ENCODE measurements at regions not wholly inside any gene's neighbourhood (a gene's known extent, or its start where the extent isn't known, plus 50 kb on each side); places are given as distances from the start of the nearest gene placed in this dataset.

DNA sequence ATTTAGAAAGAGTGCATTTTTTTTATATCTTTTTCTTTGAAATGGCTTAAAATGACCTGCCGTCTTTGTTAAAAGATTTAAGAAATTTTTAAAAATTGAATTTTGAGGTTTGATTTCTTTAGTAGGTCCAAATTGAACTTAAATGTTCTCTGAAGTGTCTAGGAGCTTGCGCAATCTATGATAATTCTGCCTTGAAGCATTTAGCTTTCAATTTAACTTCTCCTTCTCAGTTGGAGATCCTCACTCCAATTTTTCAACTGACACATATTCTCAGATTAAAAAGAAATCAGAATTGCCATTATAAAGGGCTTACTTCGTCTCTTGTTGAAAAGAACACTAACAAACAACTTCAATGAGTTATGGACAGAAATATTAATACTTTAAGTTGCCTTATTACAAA, 273.5 kb downstream of the TMA16 start:
- no peak for DNase-seq

DNA sequence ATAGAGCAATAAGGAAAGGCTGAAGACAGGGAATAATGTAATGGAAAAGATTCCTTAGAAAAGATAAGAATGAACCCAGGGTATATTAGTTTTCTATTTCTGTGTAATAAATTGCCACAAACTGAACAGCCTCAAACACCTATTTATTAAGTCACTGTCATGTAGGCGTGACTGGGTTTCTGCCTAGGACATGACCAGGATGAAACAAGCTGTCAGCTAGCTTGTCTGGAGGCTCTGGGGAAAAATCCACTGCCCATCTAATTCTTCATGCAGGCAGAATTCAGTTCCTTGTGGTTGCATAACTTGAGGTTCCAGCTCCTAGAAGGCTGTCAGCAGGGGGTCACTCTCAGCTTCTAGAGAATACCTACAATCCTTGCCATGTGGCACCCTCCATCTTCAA, 277.7 kb downstream of the TMA16 start:
- no peak for DNase-seq

DNA sequence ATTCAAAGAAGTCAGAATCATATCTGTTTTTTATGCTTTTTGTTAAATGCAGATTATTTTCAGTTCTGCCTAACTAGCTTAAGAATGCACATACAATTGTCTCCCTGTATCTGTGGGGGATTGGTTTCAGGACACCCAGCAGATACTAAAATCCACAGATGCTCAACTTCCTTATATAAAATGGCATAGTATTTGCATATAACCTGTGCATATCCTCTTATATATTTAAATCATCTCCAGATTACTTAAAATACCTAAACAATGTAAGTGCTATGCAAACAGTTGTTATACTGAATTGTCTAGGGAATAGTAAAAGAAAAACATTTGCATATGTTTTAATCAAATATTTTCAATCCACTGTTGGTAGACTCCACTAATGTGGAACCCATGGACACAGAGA, 279.4 kb downstream of the TMA16 start:
- DNase-seq: no peak

- no peak for DNase-seq
Measured at GRCh38 chr4:163776957-163777356, 282.5 kb downstream of the TMA16 start.

DNA sequence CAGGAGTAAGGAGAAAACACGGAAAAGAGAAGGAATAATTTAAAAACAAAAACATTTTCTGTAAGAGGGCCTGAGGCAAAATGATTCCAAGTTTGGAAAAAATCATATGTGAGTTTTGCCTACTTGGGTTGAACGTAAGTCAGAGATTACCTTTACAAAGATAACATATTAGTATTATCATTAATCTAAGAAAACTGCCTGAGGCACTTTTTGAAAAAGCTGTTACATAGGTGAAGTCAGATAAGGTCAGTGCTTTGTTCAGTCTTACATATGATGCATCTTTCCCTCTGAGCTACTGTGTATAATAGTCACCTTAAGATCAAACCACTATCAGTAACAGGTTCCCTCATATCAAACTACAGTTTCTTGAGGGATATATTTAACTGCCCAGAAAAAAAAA, 287.2 kb downstream of the TMA16 start:
- no peak for DNase-seq

DNA sequence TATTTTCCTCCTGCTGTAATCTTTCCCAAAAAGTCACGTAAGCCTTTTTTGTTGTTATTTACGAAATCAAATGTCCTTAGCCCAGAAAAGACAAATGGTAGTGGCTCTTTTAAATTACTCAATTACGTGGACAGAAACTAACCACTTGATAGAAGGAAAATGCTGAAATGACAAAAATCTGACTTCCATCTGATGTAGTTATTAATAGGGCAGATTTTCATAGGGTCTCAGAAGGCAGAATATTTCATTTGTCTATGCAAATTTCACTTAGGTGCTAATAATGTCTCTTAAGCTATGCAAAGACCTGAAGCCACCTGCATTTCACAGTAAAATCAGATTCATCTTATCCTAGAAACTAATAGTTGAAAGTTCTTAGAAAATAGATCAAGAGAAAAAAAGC, 295.7 kb downstream of the TMA16 start:
- no peak for DNase-seq

DNA sequence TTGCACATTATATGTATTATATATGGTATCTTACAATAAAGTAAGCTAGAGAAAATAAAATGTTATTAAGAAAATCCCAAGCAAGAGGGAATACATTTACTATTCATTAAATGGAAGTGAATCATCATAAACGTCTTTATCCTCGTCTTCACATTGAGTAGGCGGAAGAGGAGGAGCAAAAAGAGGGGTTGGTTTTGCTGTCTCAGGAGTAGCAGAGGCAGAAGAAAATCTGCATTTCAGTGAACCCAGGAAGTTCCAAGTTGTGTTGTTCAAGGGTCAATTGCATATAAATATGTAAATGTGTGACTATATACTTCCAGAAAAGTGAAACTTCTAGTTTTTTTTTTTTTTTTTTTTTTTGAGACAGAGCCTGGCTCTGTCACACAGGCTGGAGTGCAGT, 301.4 kb downstream of the TMA16 start:
- no peak for DNase-seq

DNA sequence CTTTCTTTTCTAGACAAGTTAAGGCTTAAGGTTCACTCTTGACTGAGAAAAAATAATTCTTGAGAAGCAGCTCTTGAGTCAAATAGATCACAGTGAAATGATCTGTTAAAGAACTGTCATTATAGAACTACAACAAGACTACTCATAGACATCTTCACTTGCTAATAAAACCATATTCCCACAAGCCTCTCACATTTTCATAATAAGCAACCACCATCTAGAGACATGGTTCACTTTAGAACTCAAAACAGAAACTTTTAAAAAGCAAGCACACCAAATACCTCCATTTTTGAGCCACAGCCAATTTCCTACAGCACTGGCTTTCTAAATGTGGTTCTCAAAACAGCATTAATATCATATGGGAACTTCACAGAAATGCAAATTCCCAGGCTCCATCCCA, 309.5 kb downstream of the TMA16 start:
- no peak for DNase-seq

- no peak for DNase-seq
Measured at GRCh38 chr4:163806653-163807052, 312.2 kb downstream of the TMA16 start.

GRCh38 chr4:163808011-163808410, 313.5 kb downstream of the TMA16 start:
- DNase-seq: no peak

DNA sequence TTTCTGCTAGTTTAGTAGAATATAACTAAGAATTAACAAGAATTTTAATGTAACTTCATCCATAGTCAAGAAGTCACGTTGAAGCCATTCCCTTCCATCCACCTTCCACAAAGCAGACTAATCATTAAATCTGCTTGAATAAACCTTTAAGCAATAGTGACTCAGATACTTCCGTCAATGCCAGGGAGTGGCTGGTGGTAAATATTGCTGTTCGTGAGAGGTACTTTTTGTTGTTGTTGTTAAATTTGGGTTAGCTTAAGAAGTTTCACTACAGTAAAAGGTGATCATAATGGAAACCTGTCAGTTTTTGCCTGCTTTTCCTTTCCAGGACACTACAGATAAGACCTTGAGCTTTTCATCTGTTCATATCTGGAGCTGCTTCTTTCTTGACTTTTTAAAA, 316.3 kb downstream of the TMA16 start:
- DNase-seq: no peak

- no peak for DNase-seq
Measured at GRCh38 chr4:163815776-163816175, 321.3 kb downstream of the TMA16 start.

DNA sequence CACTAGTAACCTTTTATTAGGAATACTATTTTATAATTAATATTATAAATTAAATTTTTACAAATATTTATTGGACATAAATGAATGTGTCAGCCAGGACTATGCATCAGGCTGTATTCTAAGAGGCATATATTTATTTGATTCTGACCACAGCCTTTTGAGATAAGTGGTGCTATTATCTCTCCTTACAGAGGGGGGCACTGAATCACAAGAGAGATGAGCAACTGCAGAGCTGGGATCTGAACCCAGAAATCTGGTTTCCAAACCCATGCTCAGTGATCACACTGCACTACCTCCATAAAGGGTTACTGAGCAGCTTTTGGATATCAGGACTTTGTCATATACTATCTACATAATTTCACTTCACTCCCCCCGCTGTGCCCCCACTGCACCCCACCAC, 322.0 kb downstream of the TMA16 start:
- DNase-seq: no peak

- DNase-seq: no peak
Measured at GRCh38 chr4:163818673-163819072, 324.2 kb downstream of the TMA16 start.

GRCh38 chr4:163833669-163834068, 339.2 kb downstream of the TMA16 start:
- no peak for DNase-seq

DNA sequence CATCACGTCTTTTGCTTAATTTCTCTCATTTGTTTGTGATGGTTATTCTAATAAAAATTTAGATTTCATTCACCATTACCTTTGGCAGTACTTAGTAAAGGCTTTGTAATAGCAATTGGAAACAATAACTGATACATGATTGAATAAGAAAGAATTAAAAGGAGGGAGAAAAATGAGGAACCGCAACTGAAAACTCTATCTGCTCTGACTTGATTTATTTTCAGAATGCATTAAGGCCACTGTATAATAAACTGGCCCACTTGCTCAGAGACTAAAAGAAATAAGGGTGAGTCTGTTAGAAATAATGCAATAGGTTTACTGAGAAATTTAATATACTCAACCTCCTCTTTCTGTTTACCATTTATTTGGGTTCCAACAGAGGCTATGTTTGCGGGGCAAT, 351.5 kb downstream of the TMA16 start:
- DNase-seq: no peak

- no peak for DNase-seq
Measured at GRCh38 chr4:163852246-163852645, 357.8 kb downstream of the TMA16 start.

DNA sequence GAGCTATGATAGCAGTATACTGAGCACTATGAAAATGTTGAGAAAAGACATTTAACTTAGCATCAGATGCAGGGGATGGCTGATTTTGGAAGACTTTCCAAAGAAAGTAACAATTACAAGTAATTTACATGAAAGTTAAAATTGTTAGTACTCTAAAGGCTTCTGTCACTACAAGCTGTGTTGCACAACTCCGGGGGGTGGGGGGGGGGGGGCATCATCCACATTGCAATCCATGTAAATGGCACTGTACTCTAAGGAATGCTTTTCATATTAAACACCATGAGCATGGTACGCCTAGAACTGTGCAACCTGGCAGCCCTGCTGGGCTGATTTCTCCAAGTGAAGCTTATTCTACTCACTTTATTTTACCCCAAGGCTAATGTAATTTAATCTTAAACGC, 363.4 kb downstream of the TMA16 start:
- no peak for DNase-seq

DNA sequence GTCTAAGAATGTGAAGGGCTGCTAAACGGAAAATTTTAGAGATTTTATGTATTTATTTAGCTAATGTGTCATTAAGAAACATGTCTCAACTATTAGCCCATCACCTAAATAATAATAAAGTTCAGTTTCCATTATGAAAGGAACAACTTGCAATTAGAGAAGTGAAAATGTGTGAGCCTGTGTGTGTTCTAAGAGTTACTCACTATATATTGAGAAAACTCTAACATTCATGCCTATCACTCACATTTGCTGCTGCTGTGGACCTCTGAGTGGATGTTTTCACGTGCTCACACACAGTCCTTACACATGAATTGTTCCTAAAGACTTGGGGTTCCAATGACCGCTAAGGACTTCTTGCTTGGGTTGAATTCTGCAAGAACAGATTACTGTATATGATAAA, 364.0 kb downstream of the TMA16 start:
- no peak for DNase-seq

- no peak for DNase-seq
Measured at GRCh38 chr4:163863082-163863481, 368.6 kb downstream of the TMA16 start.

DNA sequence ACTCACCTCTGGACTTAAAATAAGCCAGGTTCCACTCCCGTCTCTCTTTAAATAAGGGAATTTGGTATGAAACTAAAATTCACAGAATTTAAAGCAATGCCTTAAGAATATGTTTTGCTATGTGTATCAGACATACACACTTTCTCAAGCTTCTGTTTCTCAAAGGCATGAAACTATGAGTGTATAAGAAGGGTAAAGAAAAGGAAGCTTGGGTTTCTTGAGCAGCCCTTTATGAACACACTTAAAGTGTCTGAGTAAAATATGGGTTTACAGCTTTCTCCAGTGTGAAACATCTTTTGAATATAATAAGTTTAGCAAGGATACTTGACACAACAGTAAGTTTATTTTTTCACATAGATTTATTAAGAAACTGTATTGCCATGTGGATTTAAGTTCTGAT, 370.5 kb downstream of the TMA16 start:
- DNase-seq: no peak

- DNase-seq: no peak
Measured at GRCh38 chr4:163866728-163867315, 372.3 kb downstream of the TMA16 start.

DNA sequence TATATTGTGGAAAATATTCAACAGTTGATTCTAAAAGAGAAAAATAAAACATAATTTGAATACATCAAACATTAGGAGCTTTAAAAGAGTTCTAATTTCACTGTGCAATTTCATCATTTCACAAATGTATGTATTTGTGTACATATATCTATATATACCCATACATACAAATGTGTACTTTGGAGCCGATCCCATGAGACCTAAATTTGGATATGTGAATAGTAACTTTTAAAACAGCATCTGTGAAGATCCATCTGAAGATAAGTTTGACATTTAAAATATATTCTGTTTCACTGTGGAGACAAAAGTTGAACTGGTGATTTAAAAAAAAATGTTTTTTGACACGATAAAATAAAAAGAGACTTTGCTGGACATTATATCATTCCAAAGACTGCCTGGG, 374.0 kb downstream of the TMA16 start:
- DNase-seq: no peak

DNA sequence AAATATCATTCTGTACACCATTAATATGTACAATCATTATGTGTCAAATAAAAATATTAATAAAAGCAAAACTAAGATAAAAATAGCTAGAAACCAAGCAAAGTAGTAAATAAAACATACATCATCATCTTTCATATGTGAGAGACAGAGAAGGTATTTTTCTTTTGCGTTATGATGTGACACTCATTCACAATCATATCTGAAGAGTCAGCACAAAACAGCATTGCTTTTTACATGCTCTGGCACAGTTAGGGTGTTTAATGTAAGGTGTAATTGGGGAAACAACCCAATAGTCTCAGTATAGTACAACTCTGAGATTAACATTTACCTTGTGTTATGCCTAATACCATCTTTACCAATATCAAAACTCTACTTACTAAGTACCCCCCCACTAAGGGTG, 376.6 kb downstream of the TMA16 start:
- DNase-seq: no peak

- DNase-seq: no peak
Measured at GRCh38 chr4:163875327-163875726, 380.8 kb downstream of the TMA16 start.
